ENCODE measurements at regions not wholly inside any gene's neighbourhood (a gene's known extent, or its start where the extent isn't known, plus 50 kb on each side); places are given as distances from the start of the nearest gene placed in this dataset.

DNA sequence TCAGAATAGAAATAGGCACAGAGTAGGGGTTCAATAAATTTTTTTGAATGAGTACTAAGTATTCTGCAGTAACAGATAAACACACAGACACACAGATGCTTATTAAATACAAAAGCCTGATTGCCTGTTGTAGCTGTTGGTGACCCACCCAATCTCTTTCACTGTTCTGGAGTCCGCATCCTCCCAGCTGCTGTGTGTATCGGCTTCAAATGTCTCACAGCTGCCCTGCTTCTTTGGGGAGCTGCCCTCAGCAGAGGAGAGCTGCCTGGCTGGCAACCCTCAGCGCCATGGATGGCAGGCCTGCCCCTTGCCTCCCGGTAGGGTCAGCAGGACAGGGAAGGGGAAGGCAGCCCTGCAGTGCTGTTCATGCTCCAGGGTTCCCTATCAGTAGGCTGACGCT lies 50.5 kb upstream of the PRNP start:
- no peak overlapping the region for H3K27ac ChIP-seq
- H3K27me3 ChIP-seq, result no peaks in the 10 kb centered on the region
- no peaks in the 10 kb centered on the region for H3K9me3 ChIP-seq (ENCODE audit: low read depth)
- TF ChIP-seq, protein P1, sequence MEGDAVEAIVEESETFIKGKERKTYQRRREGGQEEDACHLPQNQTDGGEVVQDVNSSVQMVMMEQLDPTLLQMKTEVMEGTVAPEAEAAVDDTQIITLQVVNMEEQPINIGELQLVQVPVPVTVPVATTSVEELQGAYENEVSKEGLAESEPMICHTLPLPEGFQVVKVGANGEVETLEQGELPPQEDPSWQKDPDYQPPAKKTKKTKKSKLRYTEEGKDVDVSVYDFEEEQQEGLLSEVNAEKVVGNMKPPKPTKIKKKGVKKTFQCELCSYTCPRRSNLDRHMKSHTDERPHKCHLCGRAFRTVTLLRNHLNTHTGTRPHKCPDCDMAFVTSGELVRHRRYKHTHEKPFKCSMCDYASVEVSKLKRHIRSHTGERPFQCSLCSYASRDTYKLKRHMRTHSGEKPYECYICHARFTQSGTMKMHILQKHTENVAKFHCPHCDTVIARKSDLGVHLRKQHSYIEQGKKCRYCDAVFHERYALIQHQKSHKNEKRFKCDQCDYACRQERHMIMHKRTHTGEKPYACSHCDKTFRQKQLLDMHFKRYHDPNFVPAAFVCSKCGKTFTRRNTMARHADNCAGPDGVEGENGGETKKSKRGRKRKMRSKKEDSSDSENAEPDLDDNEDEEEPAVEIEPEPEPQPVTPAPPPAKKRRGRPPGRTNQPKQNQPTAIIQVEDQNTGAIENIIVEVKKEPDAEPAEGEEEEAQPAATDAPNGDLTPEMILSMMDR (IDR thresholded peaks at IDR 0.05; ENCODE audit: low read depth, low read length), result no peak
- no peaks in the 10 kb centered on the region for H3K36me3 ChIP-seq
- no peaks in the 10 kb centered on the region for H3K4me1 ChIP-seq (ENCODE audit: low read depth)
- H3K4me3 ChIP-seq, result no peak overlapping the region
- no peak for DNase-seq (ENCODE audit: low read depth in 1 of 2, low spot score in 1 of 2)

GRCh38 chr20:4635342-4635741 lies 50.9 kb upstream of the PRNP start:
- TF ChIP-seq, protein P1 (IDR thresholded peaks at IDR 0.05; ENCODE audit: low read depth, low read length), result no peak
- Histone ChIP-seq H3K9me3 (ENCODE audit: low read depth) (no peaks in the 10 kb centered on the region), H3K4me3 (no peak overlapping the region), H3K4me1 (ENCODE audit: low read depth) (no peaks in the 10 kb centered on the region), H3K27ac (no peak overlapping the region), H3K36me3 (no peaks in the 10 kb centered on the region), H3K27me3 (no peaks in the 10 kb centered on the region)
- no peak for DNase-seq (ENCODE audit: low read depth in 1 of 2, low spot score in 1 of 2)

DNA sequence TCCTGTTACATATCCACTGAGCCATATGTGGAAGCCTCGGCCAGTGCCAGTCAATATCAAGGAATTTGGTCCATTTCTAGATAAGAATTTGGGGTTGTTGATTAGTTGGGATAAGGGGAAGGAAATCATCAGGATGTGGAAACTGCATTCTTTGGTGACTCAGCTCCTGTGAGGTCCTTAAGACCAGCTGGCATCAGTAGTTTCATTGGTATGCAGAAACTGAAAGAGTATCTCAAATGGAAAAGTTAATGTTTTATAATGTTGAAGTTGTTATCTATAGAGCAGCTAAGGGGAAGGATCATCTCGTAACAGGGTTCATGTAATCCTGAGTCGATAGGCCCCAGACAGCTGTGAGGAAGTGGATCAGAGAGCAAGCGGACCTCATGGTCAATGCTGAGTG lies 52.5 kb upstream of the PRNP start:
- DNase-seq (ENCODE audit: low read depth in 1 of 2, low spot score in 1 of 2), result peak in 1 of 2 donors; percentile 91
- no peak overlapping the region for H3K27ac ChIP-seq
- no peaks in the 10 kb centered on the region for H3K9me3 ChIP-seq (ENCODE audit: low read depth)
- TF ChIP-seq, protein P1 (IDR thresholded peaks at IDR 0.05; ENCODE audit: low read depth, low read length), result no peak
- no peaks in the 10 kb centered on the region for H3K36me3 ChIP-seq
- H3K4me1 ChIP-seq (ENCODE audit: low read depth), result no peaks in the 10 kb centered on the region
- H3K27me3 ChIP-seq, result no peaks in the 10 kb centered on the region
- no peak overlapping the region for H3K4me3 ChIP-seq

- H3K36me3 ChIP-seq, result no peaks in the 10 kb centered on the region
- H3K4me3 ChIP-seq, result no peak overlapping the region
- H3K9me3 ChIP-seq (ENCODE audit: low read depth), result no peaks in the 10 kb centered on the region
- no peaks in the 10 kb centered on the region for H3K27me3 ChIP-seq
- H3K4me1 ChIP-seq (ENCODE audit: low read depth), result no peaks in the 10 kb centered on the region
- H3K27ac ChIP-seq, result no peak overlapping the region
- TF ChIP-seq, protein P1 (IDR thresholded peaks at IDR 0.05; ENCODE audit: low read depth, low read length), result no peak
- no peak for DNase-seq (ENCODE audit: low read depth in 1 of 2, low spot score in 1 of 2)
Measured at GRCh38 chr20:4633379-4633778, 52.9 kb upstream of the PRNP start.

GRCh38 chr20:4632876-4633275 lies 53.4 kb upstream of the PRNP start:
- Histone ChIP-seq H3K27ac (no peak overlapping the region), H3K9me3 (ENCODE audit: low read depth) (no peaks in the 10 kb centered on the region), H3K36me3 (no peaks in the 10 kb centered on the region), H3K27me3 (no peaks in the 10 kb centered on the region), H3K4me1 (ENCODE audit: low read depth) (no peaks in the 10 kb centered on the region), H3K4me3 (no peak overlapping the region)
- TF ChIP-seq, protein P1 (IDR thresholded peaks at IDR 0.05; ENCODE audit: low read depth, low read length), result no peak
- DNase-seq (ENCODE audit: low read depth in 1 of 2, low spot score in 1 of 2), result no peak

DNA sequence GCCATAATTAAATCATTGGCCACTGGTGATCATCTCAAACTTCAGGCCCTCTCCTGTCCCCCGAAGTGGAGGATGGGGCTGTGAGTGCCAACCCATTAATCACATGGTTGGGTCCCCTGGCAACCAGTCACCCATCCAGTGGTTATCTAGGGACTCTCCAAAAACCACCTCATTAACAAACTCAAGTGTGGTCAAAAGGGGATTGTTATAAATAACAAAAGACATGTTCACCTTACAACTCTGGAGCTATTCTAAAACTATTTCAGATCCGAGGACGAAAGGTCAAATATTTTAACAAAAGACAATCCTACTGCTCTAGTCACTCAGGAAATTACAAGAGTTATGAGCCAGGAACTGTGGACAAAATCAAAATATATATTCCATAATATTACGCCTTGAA lies 60.0 kb upstream of the PRNP start:
- Histone ChIP-seq H3K27me3 (no peaks in the 10 kb centered on the region), H3K9me3 (ENCODE audit: low read depth) (no peaks in the 10 kb centered on the region), H3K4me3 (no peak overlapping the region), H3K36me3 (no peaks in the 10 kb centered on the region), H3K4me1 (ENCODE audit: low read depth) (no peaks in the 10 kb centered on the region), H3K27ac (no peak overlapping the region)
- TF ChIP-seq, protein P1 (IDR thresholded peaks at IDR 0.05; ENCODE audit: low read depth, low read length), result no peak
- no peak for DNase-seq (ENCODE audit: low read depth in 1 of 2, low spot score in 1 of 2)
